HepG2 (cell line): ENCODE measurements at regions not wholly inside any gene's neighbourhood (a gene's known extent, or its start where the extent isn't known, plus 50 kb on each side); places are given as distances from the start of the nearest gene placed in this dataset.
"Not testable (repeated sequence)": the region's sequence is repeated elsewhere in the genome, so short reads cannot be mapped to it uniquely, and the experiment has no call there.

Experiments used
- ATAC-seq: fragments of 200-7000 bp; cut with Tn5 transposase; 3 replicates; pipeline ENCODE4 v1.9.1; 2020; ENCODE audit warnings: mild to moderate bottlenecking, moderate library complexity
- BruUV-seq: library from RNA; stranded (reverse); fragments of 400-500 nt; replicated peaks from 2 replicates; lab custom pipeline; 2021; lab: Mats Ljungman, UMichigan
- CTCF ChIA-PET: fragments of 300-600 bp; formaldehyde crosslinking; extraction: SDS; loops from one replicate; lab custom pipeline; 2021; ENCODE audit warnings: low total read pairs, inconsistent platforms, low intra/inter-chr PET ratio; lab: Yijun Ruan, JAX
- POLR2A ChIA-PET: fragments of 350-600 bp; sonication (Branson Sonifier 250); formaldehyde crosslinking; loops from one replicate; lab custom pipeline; 2020; ENCODE audit warnings: antibody characterized with exemption, inconsistent platforms; lab: Yijun Ruan, JAX
- DNase-seq: peaks from one replicate; pipeline ENCODE4 v3.0.0-alpha.2; 2015; ENCODE audit warnings: low spot score
- FAIRE-seq: peaks from 3 replicates; lab custom pipeline; 2011; peaks lifted over from hg19 to GRCh38; lab: Jason Lieb, UNC
- H2AFZ ChIP-seq: one replicate; pipeline ENCODE4 v1.6.1; 2011; ENCODE audit warnings: low read length, inconsistent platforms
- H3K27ac ChIP-seq: fragments of 300-600 bp; 3 replicates; pipeline ENCODE4 v1.8.0; 2011; ENCODE audit warnings: mixed run types, mild to moderate bottlenecking, mixed read lengths, low read length, inconsistent platforms; ENCODE audit not compliant: insufficient read depth; ENCODE audit errors: extremely low read length
- H3K27me3 ChIP-seq, 2 experiments: fragments of 200-600 bp in 1 of 2; 2 replicates in 1 of 2; 3 replicates in 1 of 2; pipeline versions ENCODE4 v1.6.0 to v1.8.0; 2011; ENCODE audit warnings: low read length in 2 of 2, mild to moderate bottlenecking in 2 of 2, moderate library complexity in 2 of 2, inconsistent platforms in 1 of 2; ENCODE audit not compliant: insufficient read depth in 2 of 2, control insufficient read depth in 1 of 2
- H3K36me3 ChIP-seq, 2 experiments: fragments of 200-600 bp in 1 of 2; replicated peaks in 1 of 2; 2 replicates in 1 of 2; 3 replicates in 1 of 2; pipeline versions ENCODE4 v1.5.1 to v1.8.0; 2011; ENCODE audit warnings: low read length in 2 of 2, inconsistent platforms in 1 of 2; ENCODE audit not compliant: insufficient read depth in 2 of 2, control insufficient read depth in 1 of 2
- H3K4me1 ChIP-seq: 2 replicates; pipeline ENCODE4 v1.5.1; 2012; ENCODE audit warnings: low read length, inconsistent platforms; ENCODE audit not compliant: insufficient read depth
- H3K4me2 ChIP-seq: 2 replicates; pipeline ENCODE4 v1.6.0; 2011; ENCODE audit warnings: low read depth, low read length, inconsistent platforms
- H3K4me3 ChIP-seq, 3 experiments: fragments of 200-600 bp in 1 of 3; sonication (generic), shearing (Covaris generic) in 1 of 3; replicated peaks in 1 of 3; 2 replicates each; pipeline ENCODE4 v1.5.1; 2011 to 2016; ENCODE audit warnings: low read length in 3 of 3, inconsistent platforms in 2 of 3, low read depth in 2 of 3, mild to moderate bottlenecking in 2 of 3, control low read depth in 1 of 3, mixed read lengths in 1 of 3; ENCODE audit not compliant: insufficient read depth in 1 of 3
- H3K79me2 ChIP-seq: one replicate; pipeline ENCODE4 v1.6.1; 2011; ENCODE audit warnings: low read length, inconsistent platforms; ENCODE audit not compliant: insufficient read depth
- H3K9ac ChIP-seq: 2 replicates; pipeline ENCODE4 v1.6.0; 2011; ENCODE audit warnings: mild to moderate bottlenecking, low read depth, low read length, inconsistent platforms; ENCODE audit not compliant: insufficient read depth
- H3K9me3 ChIP-seq: 2 replicates; pipeline ENCODE4 v1.5.1; 2012; ENCODE audit warnings: mild to moderate bottlenecking, low read length
- H4K20me1 ChIP-seq: 2 replicates; pipeline ENCODE4 v1.6.0; 2011; ENCODE audit warnings: inconsistent platforms, mild to moderate bottlenecking, low read length, moderate library complexity; ENCODE audit not compliant: insufficient read depth
- CSRNP2 ChIP-seq: sonication (generic); formaldehyde crosslinking; conservative IDR thresholded peaks from 2 replicates; pipeline ENCODE4 v1.8.0; 2022; ENCODE audit warnings: low read depth, missing genetic modification reagents
- DBP ChIP-seq: sonication (generic); formaldehyde crosslinking; IDR thresholded peaks from 2 replicates; pipeline ENCODE4 v1.4.0; 2020; ENCODE audit warnings: missing genetic modification reagents; ENCODE audit errors: not compliant biosample characterization
- E2F2 ChIP-seq: sonication (generic); formaldehyde crosslinking; IDR thresholded peaks from 2 replicates; pipeline ENCODE4 v1.4.0; 2020; ENCODE audit warnings: missing genetic modification reagents, borderline replicate concordance
- MAFF ChIP-seq: IDR thresholded peaks from 2 replicates; pipeline ENCODE4 v1.6.1; 2011; ENCODE audit warnings: low read depth, low read length, improper control_type of control experiment
- MAFK ChIP-seq, 2 experiments: IDR thresholded peaks in 1 of 2; conservative IDR thresholded peaks in 1 of 2; 2 replicates each; pipeline ENCODE4 v1.6.1; 2011; ENCODE audit warnings: improper control_type of control experiment in 2 of 2, low read length in 2 of 2
- NAIF1 ChIP-seq: sonication (generic); formaldehyde crosslinking; IDR thresholded peaks from 2 replicates; pipeline ENCODE4 v1.5.0; 2020; ENCODE audit warnings: mild to moderate bottlenecking, missing genetic modification reagents, borderline replicate concordance
- SUZ12 ChIP-seq: fragments of 150-350 bp; IDR thresholded peaks from 2 replicates; pipeline ENCODE4 v1.6.1; 2014; ENCODE audit warnings: low read depth, low read length
- XBP1 ChIP-seq: sonication (generic); formaldehyde crosslinking; IDR thresholded peaks from 2 replicates; pipeline ENCODE4 v1.5.0; 2020; ENCODE audit warnings: missing genetic modification reagents
- ZBTB7A ChIP-seq: sonication (generic); formaldehyde crosslinking; IDR thresholded peaks from 2 replicates; pipeline ENCODE4 v1.8.0; 2022; ENCODE audit warnings: mild to moderate bottlenecking, missing genetic modification reagents
- ZNF552 ChIP-seq: sonication (generic); formaldehyde crosslinking; IDR thresholded peaks from 2 replicates; pipeline ENCODE4 v1.9.0; 2022; ENCODE audit warnings: missing genetic modification reagents, mild to moderate bottlenecking, borderline replicate concordance
- ZNF598 ChIP-seq: sonication (generic); formaldehyde crosslinking; IDR thresholded peaks from 2 replicates; pipeline ENCODE4 v1.5.1; 2020; ENCODE audit warnings: mild to moderate bottlenecking, missing genetic modification reagents, borderline replicate concordance
- WGBS: methylation state at CpG from one replicate; pipeline ENCODE4 v1.1.6; 2017; ENCODE audit warnings: low lambda C conversion rate; 5-methylcytosine and 5-hydroxymethylcytosine counted together
- in situ Hi-C: cut with HindIII; loops from 2 replicates; pipeline ENCODE4 v1.10.0; 2017; ENCODE audit warnings: low pct_unique_long_range_greater_than_20kb; ENCODE audit not compliant: extremely low pct_ligation_motif_present
- intact Hi-C: fragments of 100-400 bp; cut with micrococcal nuclease; formaldehyde crosslinking; loops from one replicate; pipeline ENCODE4 v1.10.0; 2022; ENCODE audit not compliant: unreplicated experiment
- TF ChIP-seq, protein P1 (sequence below): IDR thresholded peaks from 2 replicates; pipeline ENCODE4 v1.6.1; 2016; ENCODE audit warnings: mild to moderate bottlenecking

GRCh38 chrX:19261026-19261425 lies 82.7 kb upstream of the PDHA1 start:
- intact Hi-C loops, H3K27ac ChIP-seq, H3K36me3 ChIP-seq, H3K4me3 ChIP-seq, FAIRE-seq, DNase-seq, H2AFZ ChIP-seq, H3K4me2 ChIP-seq, in situ Hi-C loops, CTCF ChIA-PET, ATAC-seq, H4K20me1 ChIP-seq, POLR2A ChIA-PET, H3K79me2 ChIP-seq, H3K9ac ChIP-seq, H3K27me3 ChIP-seq, H3K4me1 ChIP-seq, H3K9me3 ChIP-seq, BruUV-seq: not testable (repeated sequence)
- 22% methylated on average over 10 of the region's 10 CpGs for WGBS

- ATAC-seq, result no peak
- Histone ChIP-seq H3K9me3 (no peaks in the 10 kb centered on the region), H4K20me1 (no peaks in the 10 kb centered on the region), H3K4me3 (no peak overlapping the region), H3K27ac (no peak overlapping the region), H3K4me2 (no peak overlapping the region), H3K79me2 (no peaks in the 10 kb centered on the region), H3K9ac (no peak overlapping the region), H3K4me1 (no peaks in the 10 kb centered on the region), H2AFZ (no peak overlapping the region), H3K27me3 (no peaks in the 10 kb centered on the region), H3K36me3 (no peaks in the 10 kb centered on the region)
- FAIRE-seq, result no peak
- POLR2A ChIA-PET, result no interaction called here
- WGBS, result 0% methylated on average over 1 of the region's 1 CpG
- CTCF ChIA-PET, result no interaction called here
- BruUV-seq, result no TSS peak
- DNase-seq, result no peak
- intact Hi-C loops, result no loop called here
- in situ Hi-C loops, result no loop called here
- TF ChIP-seq SUZ12 (no peak), ZBTB7A (no peak), ZNF552 (CRISPR knock-in tag) (no peak), ZNF598 (no peak), XBP1 (CRISPR knock-in tag) (no peak), MAFK (conservative IDR thresholded peaks at IDR 0.05 in 1 of 2, IDR thresholded peaks at IDR 0.05 in 1 of 2; ENCODE audit: low read length in 2 of 2) (peak; percentile 45 to 72), CSRNP2 (CRISPR knock-in tag) (no peak), MAFF (peak; percentile 62; the same call in 1 of the 2 replicates), DBP (CRISPR knock-in tag) (no peak), NAIF1 (CRISPR knock-in tag) (no peak), E2F2 (CRISPR knock-in tag) (no peak)
- TF ChIP-seq, protein P1, sequence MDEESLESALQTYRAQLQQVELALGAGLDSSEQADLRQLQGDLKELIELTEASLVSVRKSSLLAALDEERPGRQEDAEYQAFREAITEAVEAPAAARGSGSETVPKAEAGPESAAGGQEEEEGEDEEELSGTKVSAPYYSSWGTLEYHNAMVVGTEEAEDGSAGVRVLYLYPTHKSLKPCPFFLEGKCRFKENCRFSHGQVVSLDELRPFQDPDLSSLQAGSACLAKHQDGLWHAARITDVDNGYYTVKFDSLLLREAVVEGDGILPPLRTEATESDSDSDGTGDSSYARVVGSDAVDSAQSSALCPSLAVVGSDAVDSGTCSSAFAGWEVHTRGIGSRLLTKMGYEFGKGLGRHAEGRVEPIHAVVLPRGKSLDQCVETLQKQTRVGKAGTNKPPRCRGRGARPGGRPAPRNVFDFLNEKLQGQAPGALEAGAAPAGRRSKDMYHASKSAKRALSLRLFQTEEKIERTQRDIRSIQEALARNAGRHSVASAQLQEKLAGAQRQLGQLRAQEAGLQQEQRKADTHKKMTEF, result no peak
Measured at GRCh38 chrX:19270727-19271126, 73.0 kb upstream of the PDHA1 start.
